Esophagus muscularis mucosa (tissue), 4 donors: ENCODE measurements at regions not wholly inside any gene's neighbourhood (a gene's known extent, or its start where the extent isn't known, plus 50 kb on each side); places are given as distances from the start of the nearest gene placed in this dataset.

Source experiments
- DNase-seq: peaks from one replicate; pipeline ENCODE4 v3.0.0-alpha.2; 2017; ENCODE audit errors: extremely low spot score
- H3K27ac ChIP-seq, 4 donors: fragments of 200-600 bp; sonication (generic); replicated peaks in 1 of 4; 1 replicate in 3 of 4; 2 replicates in 1 of 4; pipeline ENCODE4 v1.5.1; 2016 to 2019; ENCODE audit warnings: mild to moderate bottlenecking in 1 of 4
- H3K27me3 ChIP-seq, 4 donors: fragments of 200-600 bp; sonication (generic); one replicate each; pipeline versions ENCODE4 v1.5.1 to v1.6.0; 2016 to 2019
- H3K36me3 ChIP-seq, 4 donors: fragments of 200-600 bp; sonication (generic); one replicate each; pipeline ENCODE4 v1.5.1; 2016 to 2019
- H3K4me1 ChIP-seq, 4 donors: fragments of 200-600 bp; sonication (generic); one replicate each; pipeline ENCODE4 v1.5.1; 2016 to 2019
- H3K4me3 ChIP-seq, 4 donors: fragments of 200-600 bp; sonication (generic); 1 replicate in 2 of 4; 2 replicates in 2 of 4; pipeline ENCODE4 v1.5.1; 2016 to 2019; ENCODE audit warnings: mild to moderate bottlenecking in 4 of 4, moderate library complexity in 1 of 4
- H3K9me3 ChIP-seq, 4 donors: fragments of 200-600 bp; sonication (generic); 1 replicate in 3 of 4; 2 replicates in 1 of 4; pipeline ENCODE4 v1.5.1; 2016 to 2019
- CTCF ChIP-seq, 3 experiments: fragments of 200-600 bp in 2 of 3; fragments of 450-650 bp in 1 of 3; sonication (generic) in 2 of 3; IDR thresholded peaks; one replicate each; pipeline ENCODE4 v1.5.1; 2017 to 2019; ENCODE audit warnings: antibody characterized with exemption in 3 of 3, mild to moderate bottlenecking in 2 of 3, moderate library complexity in 1 of 3
- EP300 ChIP-seq: sonication (generic); formaldehyde crosslinking; IDR thresholded peaks from one replicate; pipeline ENCODE4 v1.6.1; 2017; ENCODE audit warnings: antibody characterized with exemption
- POLR2A ChIP-seq: fragments of 450-650 bp; IDR thresholded peaks from one replicate; pipeline ENCODE4 v1.6.1; 2017; ENCODE audit warnings: antibody characterized with exemption, moderate library complexity, mild to moderate bottlenecking, low read depth
- POLR2AphosphoS5 ChIP-seq, 2 donors: sonication (generic); formaldehyde crosslinking; IDR thresholded peaks; one replicate each; pipeline ENCODE4 v1.6.1; 2017; ENCODE audit warnings: antibody characterized with exemption in 2 of 2
- WGBS: methylation state at CpG from one replicate; pipeline ENCODE4 v1.1.5; 2018; 5-methylcytosine and 5-hydroxymethylcytosine counted together
- intact Hi-C: fragments of 100-400 bp; cut with DNase I; formaldehyde crosslinking; loops from one replicate; pipeline ENCODE4 v1.15.1; 2023

GRCh38 chr12:84222841-84223240 is 689.8 kb downstream of the SLC6A15 start:
- no peaks in the 10 kb centered on the region for H3K36me3 ChIP-seq
- H3K4me3 ChIP-seq: no peak overlapping the region
- no peaks in the 10 kb centered on the region for H3K4me1 ChIP-seq
- no peaks in the 10 kb centered on the region for H3K27me3 ChIP-seq
- TF ChIP-seq POLR2AphosphoS5 (IDR thresholded peaks at IDR 0.05): no peak
- TF ChIP-seq CTCF (IDR thresholded peaks at IDR 0.05): no peak
- TF ChIP-seq EP300: no peak
- TF ChIP-seq POLR2A: no peak
- DNase-seq: no peak
- WGBS: 82% methylated on average over 3 of the region's 3 CpGs
- no peaks in the 10 kb centered on the region for H3K9me3 ChIP-seq
- H3K27ac ChIP-seq: no peak overlapping the region
- intact Hi-C loops: no loop called here

GRCh38 chr12:84218406-84218805 is 694.2 kb downstream of the SLC6A15 start:
- Histone ChIP-seq H3K27ac (no peak overlapping the region), H3K27me3 (no peaks in the 10 kb centered on the region), H3K36me3 (no peaks in the 10 kb centered on the region), H3K4me1 (no peaks in the 10 kb centered on the region), H3K4me3 (no peak overlapping the region), H3K9me3 (no peaks in the 10 kb centered on the region)
- 78% methylated on average over 1 of the region's 1 CpG for WGBS
- no peak for DNase-seq
- intact Hi-C loops: no loop called here
- TF ChIP-seq POLR2A: no peak
- TF ChIP-seq POLR2AphosphoS5 (IDR thresholded peaks at IDR 0.05): no peak
- TF ChIP-seq EP300: no peak
- TF ChIP-seq CTCF (IDR thresholded peaks at IDR 0.05): no peak

- H3K36me3 ChIP-seq: no peaks in the 10 kb centered on the region
- no peak overlapping the region for H3K27ac ChIP-seq
- H3K4me3 ChIP-seq: no peak overlapping the region
- H3K4me1 ChIP-seq: no peaks in the 10 kb centered on the region
- no peaks in the 10 kb centered on the region for H3K27me3 ChIP-seq
- DNase-seq: no peak
- TF ChIP-seq CTCF (IDR thresholded peaks at IDR 0.05): no peak
- no peak for TF ChIP-seq POLR2A
- no peak for TF ChIP-seq EP300
- TF ChIP-seq POLR2AphosphoS5 (IDR thresholded peaks at IDR 0.05): no peak
- intact Hi-C loops: no loop called here
- H3K9me3 ChIP-seq: no peaks in the 10 kb centered on the region
- 63% methylated on average over 2 of the region's 2 CpGs for whole genome bisulfite sequencing
Measured at GRCh38 chr12:84201976-84202375, 710.6 kb downstream of the SLC6A15 start.

GRCh38 chr12:84198294-84198946 is 714.2 kb downstream of the SLC6A15 start:
- DNase-seq: no peak

More at GRCh38 chr12:84198294-84198946, 714.2 kb downstream of the SLC6A15 start:
- peaks cover 0 to 11% (median 4%) of the 10 kb centered on the region in 4 donors for H3K9me3 ChIP-seq
- H3K27me3 ChIP-seq: no peaks in the 10 kb centered on the region
- intact Hi-C loops: no loop called here
- TF ChIP-seq CTCF (IDR thresholded peaks at IDR 0.05) (no peak), POLR2A (no peak), POLR2AphosphoS5 (IDR thresholded peaks at IDR 0.05) (no peak), EP300 (no peak)
- H3K4me1 ChIP-seq: no peaks in the 10 kb centered on the region
- no peak overlapping the region for H3K27ac ChIP-seq
- H3K36me3 ChIP-seq: no peaks in the 10 kb centered on the region
- WGBS: 62% methylated on average over 6 of the region's 6 CpGs
- H3K4me3 ChIP-seq: no peak overlapping the region
